ENCODE measurements at regions not wholly inside any gene's neighbourhood (a gene's known extent, or its start where the extent isn't known, plus 50 kb on each side); places are given as distances from the start of the nearest gene placed in this dataset.
A peak's percentile ranks its signal among the peaks of the same experiment; 100 is the strongest.
"Not testable (repeated sequence)": the region's sequence is repeated elsewhere in the genome, so short reads cannot be mapped to it uniquely, and the experiment has no call there.

DNA sequence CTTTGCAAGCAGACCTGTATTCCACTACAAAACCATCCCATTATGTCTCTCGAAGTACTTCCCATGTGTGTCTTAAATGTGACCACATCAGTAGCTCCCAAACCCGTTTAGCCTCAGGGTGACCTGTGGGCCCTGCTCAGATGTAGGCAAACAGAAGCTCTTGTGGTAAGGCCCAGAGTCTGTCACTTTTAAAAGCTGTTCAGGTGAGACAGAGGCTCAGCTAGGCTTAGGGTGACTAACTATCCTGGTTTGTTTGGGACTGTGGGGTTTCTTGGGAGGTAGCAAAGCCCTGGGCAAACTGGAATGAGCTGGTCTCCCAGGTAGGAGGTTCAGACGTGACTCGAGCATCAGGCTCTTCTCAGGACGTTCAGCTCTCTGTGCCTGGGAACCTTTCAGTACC lies 64.5 kb upstream of the VASH1 start:
- Mint-ChIP-seq H3K36me3 (no peaks in the 10 kb centered on the region), H3K27ac (no peak overlapping the region), H3K4me1 (no peaks in the 10 kb centered on the region), H3K27me3 (peaks cover 19% of the 10 kb centered on the region), H3K4me3 (no peak overlapping the region), H3K9me3 (no peaks in the 10 kb centered on the region)
- peak; percentile 10 for ATAC-seq

DNA sequence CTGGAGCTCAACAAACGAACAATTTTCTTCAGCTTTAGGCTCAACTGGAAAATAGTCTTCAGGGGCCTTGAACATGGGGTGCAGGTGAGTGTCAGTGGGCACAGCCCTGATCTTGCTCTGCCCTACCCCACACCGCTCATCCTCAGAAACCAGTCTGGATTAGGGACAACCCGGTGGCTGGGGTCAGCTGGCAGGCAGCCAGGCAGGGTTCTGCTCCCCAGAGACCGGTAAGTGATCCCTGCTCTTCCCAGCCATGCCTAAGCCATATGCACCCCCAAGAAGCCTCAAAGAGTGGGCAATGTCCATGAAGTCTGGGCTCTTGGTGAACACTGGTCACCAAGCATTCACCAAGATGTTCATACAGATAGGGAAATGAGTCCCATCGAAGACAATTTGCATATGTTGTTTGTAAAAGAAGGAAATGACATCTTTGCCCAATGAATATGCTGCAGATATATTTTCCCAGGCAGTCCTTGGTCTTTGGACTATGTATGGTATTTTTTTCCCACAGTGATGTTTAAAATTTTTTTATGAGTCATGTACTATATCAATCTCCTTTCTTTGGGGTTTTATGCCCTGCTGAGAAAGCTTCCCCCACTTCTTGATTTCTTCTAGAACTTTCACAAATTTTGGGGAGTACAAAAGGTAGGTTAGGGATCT lies 63.9 kb upstream of the VASH1 start:
- Mint-ChIP-seq H3K27ac (no peak overlapping the region), H3K4me3 (no peak overlapping the region), H3K9me3 (no peaks in the 10 kb centered on the region), H3K27me3 (peaks cover 19% of the 10 kb centered on the region), H3K4me1 (no peaks in the 10 kb centered on the region), H3K36me3 (no peaks in the 10 kb centered on the region)
- peak; percentile 37 for ATAC-seq

DNA sequence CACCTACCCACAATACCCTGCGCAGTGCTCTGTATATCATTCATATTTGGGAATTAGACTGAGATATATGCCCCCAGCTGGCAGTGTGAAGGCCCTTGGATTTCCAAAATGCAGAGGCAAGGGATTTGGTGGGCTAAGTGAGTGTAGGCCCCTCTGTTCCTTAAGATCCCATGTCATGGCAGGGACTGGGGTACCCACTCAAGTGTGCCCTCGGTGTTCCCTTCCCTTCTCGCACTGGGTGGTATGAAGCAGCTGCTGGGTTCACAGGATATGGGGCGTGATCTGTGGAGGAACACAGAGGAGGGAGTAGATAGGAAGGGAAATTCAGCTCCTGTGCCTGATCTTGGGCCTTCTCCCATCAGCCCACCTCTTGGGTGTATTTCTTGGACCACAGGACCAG lies 63.1 kb upstream of the VASH1 start:
- H3K27me3 Mint-ChIP-seq: peaks cover 19% of the 10 kb centered on the region
- H3K27ac Mint-ChIP-seq: no peak overlapping the region
- no peaks in the 10 kb centered on the region for H3K9me3 Mint-ChIP-seq
- H3K4me3 Mint-ChIP-seq: no peak overlapping the region
- ATAC-seq: no peak
- no peaks in the 10 kb centered on the region for H3K4me1 Mint-ChIP-seq
- H3K36me3 Mint-ChIP-seq: no peaks in the 10 kb centered on the region

DNA sequence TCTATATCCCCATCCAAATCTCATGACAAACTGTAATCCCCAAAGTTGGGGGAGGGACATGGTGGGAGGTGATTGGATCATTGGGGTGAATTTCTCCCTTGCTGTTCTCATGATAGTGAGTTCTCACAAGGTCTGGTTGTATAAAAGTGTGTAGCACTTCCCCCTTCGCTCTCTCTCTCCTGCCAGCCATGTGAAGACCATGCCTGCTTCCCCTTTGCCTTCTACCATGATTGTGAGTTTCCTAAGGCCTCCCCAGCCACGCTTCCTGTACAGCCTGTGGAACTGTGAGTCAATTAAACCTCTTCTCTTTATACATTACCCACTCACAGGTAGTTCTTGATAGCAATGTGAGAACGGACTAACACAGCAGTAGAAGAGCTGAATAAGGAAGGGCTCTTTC lies 62.6 kb upstream of the VASH1 start:
- Mint-ChIP-seq H3K27me3 (peaks cover 19% of the 10 kb centered on the region), H3K27ac (no peak overlapping the region), H3K9me3 (no peaks in the 10 kb centered on the region), H3K36me3 (no peaks in the 10 kb centered on the region), H3K4me1 (no peaks in the 10 kb centered on the region), H3K4me3 (no peak overlapping the region)
- no peak for ATAC-seq

DNA sequence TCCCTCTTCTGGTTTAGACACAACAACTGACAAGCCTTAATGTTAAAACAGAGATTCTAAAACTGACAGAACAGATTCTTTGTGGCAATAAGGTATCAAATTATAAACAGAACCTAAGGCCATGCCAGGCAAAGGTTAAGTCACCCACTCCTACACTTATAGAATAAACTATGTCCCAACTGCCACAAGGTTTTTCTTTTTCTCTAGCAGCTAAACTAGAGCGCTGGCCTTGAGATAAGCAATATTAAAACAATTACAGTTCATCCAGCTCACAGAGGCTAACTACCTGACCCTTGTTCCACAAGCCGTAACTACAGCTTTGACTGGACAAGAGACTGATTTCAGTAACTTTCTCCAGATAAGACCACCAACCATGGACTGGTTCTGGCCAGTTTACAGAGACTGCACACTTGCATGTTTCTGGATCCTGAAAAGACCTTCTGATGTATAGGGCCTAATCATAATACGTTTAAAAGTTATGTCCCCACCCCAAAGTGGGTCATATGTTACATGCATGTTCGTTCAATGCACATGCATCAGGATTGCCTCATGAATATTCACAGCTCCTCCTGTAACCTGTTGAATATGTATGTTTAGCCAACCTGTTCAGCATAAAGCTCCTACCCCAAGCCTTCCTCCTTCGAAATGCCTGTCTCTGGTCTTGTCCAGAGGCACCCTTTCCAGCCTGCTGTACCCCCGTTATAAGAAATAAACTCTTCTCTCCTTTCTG lies 61.9 kb upstream of the VASH1 start:
- Mint-ChIP-seq H3K27ac (no peak overlapping the region), H3K27me3 (peaks cover 12% of the 10 kb centered on the region), H3K36me3 (no peaks in the 10 kb centered on the region), H3K4me3 (no peak overlapping the region), H3K9me3 (no peaks in the 10 kb centered on the region), H3K4me1 (no peaks in the 10 kb centered on the region)
- no peak for ATAC-seq

DNA sequence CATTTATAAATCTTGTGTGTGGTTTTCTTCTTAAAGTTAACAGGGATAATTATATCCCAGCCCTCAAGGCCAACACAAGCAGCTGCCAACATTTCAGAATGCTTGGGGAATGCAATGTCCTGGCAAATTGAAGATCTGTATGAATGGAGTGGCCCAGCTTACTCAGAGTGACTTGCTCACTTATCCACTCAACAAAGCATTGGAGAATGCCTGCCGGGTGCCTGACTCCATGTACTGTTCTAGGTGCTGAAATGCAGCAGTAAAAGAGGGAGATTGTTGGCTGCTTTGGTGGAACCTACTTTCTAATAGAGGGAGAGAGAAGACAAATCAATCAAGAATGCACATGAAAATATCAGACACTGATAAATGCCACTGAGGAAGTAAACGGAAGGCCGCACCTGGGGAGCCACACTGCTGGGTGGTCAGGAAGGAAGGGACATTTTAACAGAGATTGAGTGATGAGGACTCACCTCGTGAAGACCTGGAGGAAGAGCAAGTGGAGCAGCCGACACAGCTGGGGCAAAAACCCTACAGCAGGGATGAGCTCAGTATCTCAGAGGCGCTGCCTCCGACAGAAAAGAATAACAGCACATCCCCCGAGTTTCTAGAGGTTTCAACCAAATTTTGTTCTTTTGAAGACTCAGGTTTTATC lies 61.2 kb upstream of the VASH1 start:
- H3K27me3 Mint-ChIP-seq: peaks cover 7% of the 10 kb centered on the region
- no peaks in the 10 kb centered on the region for H3K9me3 Mint-ChIP-seq
- H3K4me3 Mint-ChIP-seq: no peak overlapping the region
- H3K4me1 Mint-ChIP-seq: no peaks in the 10 kb centered on the region
- no peak overlapping the region for H3K27ac Mint-ChIP-seq
- no peak for ATAC-seq
- H3K36me3 Mint-ChIP-seq: no peaks in the 10 kb centered on the region

DNA sequence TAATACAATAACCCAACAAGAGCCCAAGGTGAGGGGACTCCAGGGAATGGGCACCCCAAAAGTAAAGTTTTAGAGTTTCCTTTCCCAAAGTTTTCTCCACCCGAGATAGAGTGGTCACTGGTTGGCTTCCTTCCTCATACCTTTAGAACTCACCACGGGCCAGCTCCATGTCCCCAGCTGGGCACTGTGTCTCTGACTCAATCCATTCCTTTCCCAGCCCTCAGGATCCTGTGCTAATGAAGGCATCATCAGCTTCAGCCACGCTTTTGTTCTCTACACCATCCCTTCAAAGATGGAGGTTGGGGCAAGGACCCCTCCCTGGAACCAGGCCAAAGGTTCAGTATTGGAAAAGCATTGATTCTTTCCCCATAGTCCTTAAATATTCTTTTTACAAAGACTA lies 59.8 kb upstream of the VASH1 start:
- H3K9me3 Mint-ChIP-seq: no peaks in the 10 kb centered on the region
- H3K27ac Mint-ChIP-seq: no peak overlapping the region
- H3K4me1 Mint-ChIP-seq: no peaks in the 10 kb centered on the region
- no peak overlapping the region for H3K4me3 Mint-ChIP-seq
- no peak for ATAC-seq
- no peaks in the 10 kb centered on the region for H3K36me3 Mint-ChIP-seq
- H3K27me3 Mint-ChIP-seq: peaks cover 8% of the 10 kb centered on the region

DNA sequence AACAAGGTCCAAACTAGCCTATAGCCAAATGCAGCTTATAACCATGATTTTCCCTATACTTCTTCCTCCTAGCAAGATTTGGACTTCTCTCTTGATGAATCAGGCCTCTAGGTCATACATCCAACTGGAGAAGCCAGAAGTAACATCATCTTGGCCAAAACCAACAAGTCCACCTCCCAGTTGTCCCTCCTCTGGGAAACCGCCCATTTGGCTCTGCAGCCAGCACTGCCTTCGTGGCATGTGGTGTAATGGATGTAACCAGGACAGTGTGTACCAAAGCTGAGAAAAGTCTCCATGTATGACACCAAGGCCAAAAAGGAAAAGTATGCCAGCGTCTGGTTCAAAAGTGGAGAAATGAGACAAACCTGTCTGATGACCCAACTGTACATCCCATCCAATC lies 59.3 kb upstream of the VASH1 start:
- no peaks in the 10 kb centered on the region for H3K36me3 Mint-ChIP-seq
- peaks cover 8% of the 10 kb centered on the region for H3K27me3 Mint-ChIP-seq
- no peaks in the 10 kb centered on the region for H3K9me3 Mint-ChIP-seq
- no peak for ATAC-seq
- no peak overlapping the region for H3K4me3 Mint-ChIP-seq
- no peak overlapping the region for H3K27ac Mint-ChIP-seq
- no peaks in the 10 kb centered on the region for H3K4me1 Mint-ChIP-seq

DNA sequence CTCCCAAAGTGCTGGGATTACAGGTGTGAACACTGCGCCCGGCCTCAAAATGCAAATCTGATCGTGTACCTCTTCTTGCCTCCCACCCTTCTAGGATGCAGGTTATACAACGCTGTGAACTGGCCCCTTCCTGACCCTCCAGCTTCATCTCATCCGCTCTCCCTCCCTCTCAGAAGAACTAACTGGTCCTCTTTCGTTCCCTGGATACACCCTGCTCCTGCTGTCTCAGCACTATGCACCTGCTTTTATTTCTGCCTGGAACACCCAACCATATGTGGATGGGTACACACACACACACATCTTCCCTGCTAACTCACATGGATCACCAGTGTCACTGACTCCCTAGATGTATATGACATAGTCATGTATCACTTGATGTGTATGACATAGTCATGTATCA lies 56.1 kb upstream of the VASH1 start:
- Mint-ChIP-seq H3K4me3 (no peak overlapping the region), H3K27ac (no peak overlapping the region), H3K36me3 (no peaks in the 10 kb centered on the region), H3K9me3 (no peaks in the 10 kb centered on the region), H3K4me1 (no peaks in the 10 kb centered on the region), H3K27me3 (peaks cover 8% of the 10 kb centered on the region)
- no peak for ATAC-seq

DNA sequence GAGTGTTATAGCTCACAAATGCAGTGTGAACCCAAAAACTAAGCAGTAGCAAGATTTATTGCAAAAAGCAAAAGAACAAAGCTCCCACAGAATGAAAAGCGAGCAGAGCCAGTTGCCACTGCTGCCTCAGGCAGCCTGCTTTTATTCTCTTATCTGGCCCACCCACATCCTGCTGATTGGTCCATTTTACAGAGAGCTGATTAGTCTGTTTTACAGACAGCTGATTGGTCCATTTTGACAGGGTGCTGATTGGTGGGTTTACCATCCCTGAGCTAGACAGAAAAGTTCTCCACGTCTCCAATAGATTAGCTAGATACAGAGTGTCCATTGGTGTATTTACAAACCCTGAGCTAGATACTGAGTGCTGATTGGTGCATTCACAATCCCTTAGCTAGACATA lies 55.1 kb upstream of the VASH1 start:
- not testable (repeated sequence) for H3K27me3 Mint-ChIP-seq, H3K9me3 Mint-ChIP-seq, H3K4me1 Mint-ChIP-seq, ATAC-seq, H3K27ac Mint-ChIP-seq, H3K36me3 Mint-ChIP-seq, H3K4me3 Mint-ChIP-seq

DNA sequence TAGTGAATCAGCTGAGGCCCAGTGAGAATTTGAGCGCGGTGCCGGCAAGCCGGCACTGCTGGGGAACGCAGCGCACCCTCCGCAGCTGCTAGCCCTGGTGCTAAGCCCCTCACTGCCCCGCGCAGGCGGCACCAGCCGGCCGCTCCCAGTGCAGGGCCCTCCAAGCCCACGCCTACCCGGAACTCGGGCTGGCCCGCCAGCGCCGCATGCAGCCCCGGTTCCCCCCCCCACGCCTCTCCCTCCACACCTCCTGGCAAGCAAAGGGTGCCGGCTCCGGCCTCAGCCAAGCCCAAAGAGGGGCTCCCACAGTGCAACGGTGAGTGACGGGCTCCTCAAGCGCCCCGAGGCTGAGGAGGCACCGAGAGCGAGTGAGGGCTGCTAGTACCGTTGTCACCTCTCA lies 54.5 kb upstream of the VASH1 start:
- Mint-ChIP-seq H3K36me3 (no peaks in the 10 kb centered on the region), H3K4me3 (no peak overlapping the region), H3K27ac (no peak overlapping the region), H3K4me1 (no peaks in the 10 kb centered on the region), H3K9me3 (no peaks in the 10 kb centered on the region), H3K27me3 (peaks cover 8% of the 10 kb centered on the region)
- ATAC-seq: no peak

DNA sequence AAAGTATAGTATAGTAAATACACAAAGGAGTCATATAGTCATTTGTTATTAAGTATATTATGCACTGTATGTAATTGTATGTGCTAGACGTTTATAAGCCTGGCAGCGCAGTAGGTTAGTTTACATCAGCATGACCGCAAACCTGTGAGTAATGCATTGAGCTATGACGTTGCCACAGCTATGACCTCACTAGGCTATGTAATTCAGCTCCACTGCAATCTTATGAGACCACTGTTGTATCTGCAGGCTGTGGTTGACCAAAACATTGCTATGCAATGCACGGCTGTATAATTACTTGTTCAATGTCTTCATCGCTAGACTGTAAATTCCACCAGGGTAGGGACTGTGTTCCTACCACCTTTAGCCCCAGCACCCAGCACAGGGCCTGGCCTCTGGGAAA lies 53.2 kb upstream of the VASH1 start:
- Mint-ChIP-seq H3K27ac (no peak overlapping the region), H3K36me3 (no peaks in the 10 kb centered on the region), H3K9me3 (no peaks in the 10 kb centered on the region), H3K27me3 (peaks cover 8% of the 10 kb centered on the region), H3K4me3 (no peak overlapping the region), H3K4me1 (no peaks in the 10 kb centered on the region)
- no peak for ATAC-seq

DNA sequence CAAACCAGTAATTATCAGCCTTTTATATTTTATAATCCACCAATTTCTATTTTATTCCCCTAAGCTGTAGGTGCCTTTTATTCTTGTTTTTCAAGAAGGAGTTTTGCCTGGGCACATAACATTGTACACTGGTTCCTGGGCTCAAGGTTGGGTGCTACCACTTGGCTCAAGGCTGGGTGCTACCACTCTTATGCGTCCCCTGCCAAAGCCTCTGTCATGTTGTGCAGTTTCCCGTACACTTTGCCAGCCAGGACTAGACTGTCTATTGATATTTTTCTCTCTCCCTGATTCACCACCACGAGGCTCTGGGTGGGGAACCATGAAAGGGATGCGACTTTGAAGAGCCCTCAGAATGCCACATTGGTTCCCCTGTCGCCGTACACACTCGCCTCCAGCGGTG lies 52.5 kb upstream of the VASH1 start:
- Mint-ChIP-seq H3K4me3 (no peak overlapping the region), H3K27me3 (peaks cover 14% of the 10 kb centered on the region), H3K27ac (no peak overlapping the region), H3K4me1 (no peaks in the 10 kb centered on the region), H3K36me3 (no peaks in the 10 kb centered on the region), H3K9me3 (no peaks in the 10 kb centered on the region)
- ATAC-seq: no peak

DNA sequence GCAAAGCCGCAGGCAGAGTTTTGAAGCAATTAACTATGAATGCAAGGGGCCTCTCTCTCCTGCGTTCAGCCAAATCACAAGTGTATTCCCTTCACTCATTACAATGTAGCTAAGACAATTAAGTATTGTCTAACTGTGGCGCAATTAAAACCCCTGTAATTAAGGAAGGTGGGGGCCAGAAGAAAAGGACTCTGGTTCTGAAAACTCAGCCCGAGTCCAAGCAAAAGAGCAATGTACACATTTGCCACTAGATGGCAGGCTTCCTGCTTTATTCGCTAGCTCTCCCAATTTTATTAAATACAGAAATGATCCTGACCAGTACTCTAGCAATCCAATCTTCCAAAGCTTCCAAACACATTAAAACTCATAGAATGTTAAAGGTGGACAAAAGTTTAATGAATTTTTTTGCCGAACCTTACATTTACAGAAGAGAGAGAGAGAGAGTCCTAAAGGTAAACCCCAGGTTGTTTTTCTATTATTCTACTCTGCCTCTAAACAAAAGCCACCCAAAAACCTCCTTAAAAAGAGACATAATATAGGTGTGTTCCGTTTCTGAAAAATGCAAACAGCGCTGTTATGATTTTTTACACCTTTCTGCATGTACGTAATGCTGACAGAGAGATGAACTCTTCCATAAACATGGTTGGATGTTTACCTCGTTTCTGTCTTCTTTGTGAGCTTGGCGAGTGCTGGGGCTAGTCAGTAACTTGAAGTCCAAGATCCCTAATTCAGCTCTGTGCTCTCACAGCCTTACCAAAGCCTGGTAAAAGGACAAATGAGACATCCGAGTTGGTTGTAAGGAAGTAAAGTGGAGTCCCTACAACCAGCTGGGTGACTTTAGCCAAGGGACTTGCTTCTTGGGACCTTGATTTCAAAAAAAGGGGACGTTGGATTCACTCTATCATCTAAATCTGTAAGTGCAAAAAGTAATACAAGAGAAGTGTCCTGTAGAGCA lies 50.9 kb upstream of the VASH1 start:
- Mint-ChIP-seq H3K27ac (no peak overlapping the region), H3K36me3 (no peaks in the 10 kb centered on the region), H3K9me3 (no peaks in the 10 kb centered on the region), H3K4me1 (no peaks in the 10 kb centered on the region), H3K4me3 (no peak overlapping the region), H3K27me3 (peaks cover 14% of the 10 kb centered on the region)
- no peak for ATAC-seq

All from stimulated activated memory B cell treated with anti-CD40 and anti-IgM and Interleukin-4, amounts not matched to agents 10 μg/mL and 1 μg/mL and 100 μg/mL, for 72 hours (primary cell).